Aorta (tissue), 5 donors: ENCODE measurements at regions not wholly inside any gene's neighbourhood (a gene's known extent, or its start where the extent isn't known, plus 50 kb on each side); places are given as distances from the start of the nearest gene placed in this dataset.
"Not testable (repeated sequence)": the region's sequence is repeated elsewhere in the genome, so short reads cannot be mapped to it uniquely, and the experiment has no call there.

Experiments
- ATAC-seq: fragments of 200-7000 bp; cut with Tn5 transposase; one replicate; pipeline ENCODE4 v1.9.1; 2022; ENCODE audit warnings: moderate library complexity; ENCODE audit not compliant: low FRiP score
- DNase-seq, 2 donors: peaks; one replicate each; pipeline ENCODE4 v3.0.0-alpha.2; 2020
- H3K27ac ChIP-seq, 2 donors: one replicate each; pipeline ENCODE4 v1.5.1; 2013; ENCODE audit warnings: low read length in 2 of 2, mild to moderate bottlenecking in 2 of 2, moderate library complexity in 2 of 2, control low read depth in 1 of 2, inconsistent platforms in 1 of 2, low read depth in 1 of 2
- H3K27me3 ChIP-seq, 2 donors: one replicate each; pipeline ENCODE4 v1.6.1; 2013; ENCODE audit warnings: control low read depth in 1 of 2, low read length in 1 of 2, mild to moderate bottlenecking in 1 of 2, moderate library complexity in 1 of 2; ENCODE audit not compliant: insufficient read depth in 2 of 2, control insufficient read depth in 1 of 2
- H3K36me3 ChIP-seq, 2 donors: one replicate each; pipeline ENCODE4 v1.6.1; 2013; ENCODE audit warnings: control low read depth in 1 of 2, low read length in 1 of 2, mild to moderate bottlenecking in 1 of 2; ENCODE audit not compliant: insufficient read depth in 2 of 2, control insufficient read depth in 1 of 2
- H3K4me1 ChIP-seq, 2 donors: one replicate each; pipeline ENCODE4 v1.6.1; 2013; ENCODE audit warnings: low read length in 2 of 2, control low read depth in 1 of 2, mild to moderate bottlenecking in 1 of 2, moderate library complexity in 1 of 2; ENCODE audit not compliant: insufficient read depth in 2 of 2, control insufficient read depth in 1 of 2
- H3K4me3 ChIP-seq, 2 donors: one replicate each; pipeline ENCODE4 v1.5.1; 2013; ENCODE audit warnings: low read length in 2 of 2, control low read depth in 1 of 2, mild to moderate bottlenecking in 1 of 2
- H3K9me3 ChIP-seq: one replicate; pipeline ENCODE4 v1.6.1; 2013; ENCODE audit warnings: mild to moderate bottlenecking, low read length; ENCODE audit not compliant: control insufficient read depth
- WGBS, 2 donors: extraction: QIAGEN DNeasy Blood & Tissue Kit; methylation state at CpG; one replicate each; pipeline ENCODE4 v1.1.7; 2013; 5-methylcytosine and 5-hydroxymethylcytosine counted together
- intact Hi-C, 2 donors: fragments of 100-400 bp; cut with DNase I; formaldehyde crosslinking; loops; one replicate each; pipeline versions ENCODE4 v1.14.2 to v1.15.0; 2022
- donor health status: healthy with polysubstance abuse.
- donor health status: Bipolar disorder and iron deficiency.
- donor health status: DM: no; HTN: no; CAD: no.
- donor health status: DM: no; HTN: no; CAD: no.
- donor health status: DM: yes; HTN: yes; CAD: no.

DNA sequence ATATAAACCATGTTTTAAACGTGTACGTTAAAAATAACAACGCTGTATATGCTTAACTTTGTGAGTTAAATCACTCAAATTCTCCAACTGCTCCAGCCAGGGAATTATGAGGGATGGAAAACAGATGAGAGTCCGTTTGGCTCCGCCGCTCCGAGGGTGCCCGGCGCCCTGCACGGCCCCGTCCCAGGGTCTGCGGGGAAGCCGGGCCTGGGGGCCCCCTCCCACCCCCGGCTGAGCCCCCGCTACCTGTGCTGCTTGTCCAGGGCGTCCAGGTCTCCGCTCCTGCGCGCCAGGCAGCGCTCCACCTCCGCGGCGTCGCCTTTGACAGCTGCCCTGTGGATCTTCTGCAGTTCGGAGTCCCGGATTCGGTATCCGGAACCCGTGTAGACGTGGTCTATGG is 415.5 kb downstream of the FOXD4L4 start:
- ATAC-seq, H3K4me3 ChIP-seq, H3K4me1 ChIP-seq: not testable (repeated sequence)

DNA sequence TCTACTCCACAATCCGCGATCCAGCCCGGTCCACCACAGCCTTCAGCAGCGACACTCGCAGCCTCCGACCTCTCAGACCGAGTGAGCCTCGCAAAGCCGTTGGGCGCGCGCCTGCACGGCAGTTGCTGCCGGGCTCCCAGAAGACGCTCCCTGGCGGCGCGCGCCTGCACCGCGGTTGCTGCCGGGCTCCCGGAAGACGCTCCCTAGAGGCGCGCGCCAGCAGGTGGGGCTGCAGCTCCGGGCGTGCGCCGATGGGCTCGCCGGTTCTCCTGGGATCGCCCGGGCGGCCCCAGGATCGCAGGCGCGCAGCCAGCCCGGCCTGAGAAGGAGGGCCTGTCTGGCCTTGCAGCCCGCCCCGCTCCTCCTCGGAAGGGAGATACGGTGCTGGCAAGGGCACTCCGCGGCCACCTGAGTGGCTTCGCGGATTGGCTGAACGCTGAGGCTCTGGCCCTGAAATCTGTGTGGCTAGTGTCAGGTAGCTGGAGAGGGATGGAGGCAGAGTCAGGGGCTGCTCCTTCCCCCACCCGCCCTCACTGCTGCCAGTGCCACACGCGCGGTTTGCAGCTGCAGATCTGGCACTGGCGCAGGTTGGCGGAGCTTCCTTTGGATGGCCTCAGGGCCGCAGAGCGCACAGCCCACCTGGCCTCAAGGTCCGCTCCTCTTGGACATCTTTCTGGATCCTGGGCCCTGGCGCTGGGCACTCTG is 416.2 kb downstream of the FOXD4L4 start:
- ATAC-seq: peak; percentile 68
- DNase-seq: peak in 1 of 2 donors; percentile 40
- H3K4me3 ChIP-seq, H3K27ac ChIP-seq, intact Hi-C loops, H3K9me3 ChIP-seq, H3K36me3 ChIP-seq, H3K27me3 ChIP-seq, H3K4me1 ChIP-seq: not testable (repeated sequence)
- WGBS, 2 donors: 1 to 8% methylated on average over 6 to 41 of the region's 59 CpGs

More for the DNA sequence above, 415.5 kb downstream of the FOXD4L4 start:
- intact Hi-C loops, H3K27me3 ChIP-seq, DNase-seq, H3K27ac ChIP-seq, H3K36me3 ChIP-seq, H3K9me3 ChIP-seq: not testable (repeated sequence)
- WGBS, 2 donors: 4% methylated on average over 16 of the region's 30 CpGs; no CpG with 5 or more reads in 1 of the 2 donors

- not testable (repeated sequence) for H3K4me3 ChIP-seq
- WGBS, 2 donors: 7 to 12% methylated on average over 6 to 33 of the region's 40 CpGs
Measured at GRCh38 chr9:66153971-66154691, 417.2 kb downstream of the FOXD4L4 start.

GRCh38 chr9:66182316-66182715 is 445.4 kb downstream of the FOXD4L4 start:
- H3K4me3 ChIP-seq, H3K27ac ChIP-seq, DNase-seq, H3K36me3 ChIP-seq, intact Hi-C loops, H3K9me3 ChIP-seq, H3K4me1 ChIP-seq, H3K27me3 ChIP-seq: not testable (repeated sequence)
- peak; percentile 50 for ATAC-seq
- WGBS, 2 donors: 81 to 84% methylated on average over 5 of the region's 7 CpGs

More at GRCh38 chr9:66153971-66154691, 417.2 kb downstream of the FOXD4L4 start:
- H3K27ac ChIP-seq, H3K9me3 ChIP-seq, H3K27me3 ChIP-seq, ATAC-seq, H3K4me1 ChIP-seq, H3K36me3 ChIP-seq, intact Hi-C loops: not testable (repeated sequence)
- peak in 1 of 2 donors; percentile 38 for DNase-seq

GRCh38 chr9:66183648-66184047 is 446.7 kb downstream of the FOXD4L4 start:
- H3K27me3 ChIP-seq, ATAC-seq, DNase-seq, H3K27ac ChIP-seq, H3K4me3 ChIP-seq, H3K9me3 ChIP-seq, H3K36me3 ChIP-seq, H3K4me1 ChIP-seq, intact Hi-C loops: not testable (repeated sequence)
- WGBS, 2 donors: 67 to 84% methylated on average over 2 of the region's 2 CpGs

DNA sequence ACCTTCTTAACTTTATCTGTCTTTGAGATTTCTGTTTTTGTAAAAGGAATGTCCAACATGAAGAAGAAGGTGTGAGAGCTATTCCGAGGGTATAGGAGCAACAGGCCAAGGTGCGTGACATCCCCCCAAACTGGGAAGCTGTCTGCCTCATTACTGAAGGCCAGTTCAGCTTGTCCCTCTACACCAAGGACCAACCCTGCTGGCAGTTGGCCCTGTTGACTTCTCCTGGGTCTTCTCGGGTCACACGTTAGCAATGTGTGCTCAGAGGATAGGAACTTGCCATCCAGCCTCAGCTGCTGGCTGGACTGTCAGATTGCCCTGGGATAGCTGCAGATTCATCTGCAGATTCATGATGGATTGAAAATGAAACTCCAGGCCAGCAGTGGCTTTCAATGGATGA is 460.3 kb downstream of the FOXD4L4 start:
- WGBS, 2 donors: 69 to 72% methylated on average over 2 of the region's 4 CpGs
- ATAC-seq, intact Hi-C loops, H3K9me3 ChIP-seq, H3K4me1 ChIP-seq, H3K36me3 ChIP-seq, H3K4me3 ChIP-seq, DNase-seq, H3K27me3 ChIP-seq, H3K27ac ChIP-seq: not testable (repeated sequence)

GRCh38 chr9:66198421-66198820 is 461.5 kb downstream of the FOXD4L4 start:
- DNase-seq (peak in 1 of 2 donors; percentile 62), ATAC-seq (peak; percentile 42)
- H3K27me3 ChIP-seq, H3K4me3 ChIP-seq, intact Hi-C loops, H3K9me3 ChIP-seq, H3K36me3 ChIP-seq, H3K4me1 ChIP-seq, H3K27ac ChIP-seq: not testable (repeated sequence)
- WGBS, 2 donors: 28 to 32% methylated on average over 12 to 18 of the region's 22 CpGs

GRCh38 chr9:66206617-66207016 is 469.7 kb downstream of the FOXD4L4 start:
- H3K9me3 ChIP-seq, H3K27me3 ChIP-seq, H3K4me3 ChIP-seq, H3K4me1 ChIP-seq, intact Hi-C loops, DNase-seq, ATAC-seq, H3K27ac ChIP-seq, H3K36me3 ChIP-seq: not testable (repeated sequence)
- no CpG with 5 or more reads among the region's 1 CpG for WGBS, 2 donors

DNA sequence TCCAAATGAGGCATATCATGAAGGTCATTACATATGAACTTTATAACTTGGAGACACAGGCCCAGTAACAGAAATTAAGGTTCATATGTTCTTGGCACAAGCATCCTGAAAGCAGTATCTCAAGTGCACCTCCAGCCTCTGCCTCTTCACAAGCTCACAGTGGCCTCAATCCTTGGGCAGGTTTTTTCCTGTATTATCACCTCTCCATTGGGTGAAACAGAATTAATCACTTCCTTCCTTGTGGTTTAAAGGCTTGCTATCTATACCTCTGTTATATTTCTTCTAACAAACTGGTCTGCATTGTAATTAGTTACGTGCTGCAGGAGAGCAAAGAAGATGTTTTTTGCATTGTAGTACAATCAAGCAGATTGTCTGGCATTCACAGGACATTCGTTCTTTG is 471.0 kb downstream of the FOXD4L4 start:
- DNase-seq, H3K27ac ChIP-seq, H3K4me3 ChIP-seq, H3K36me3 ChIP-seq, H3K9me3 ChIP-seq, intact Hi-C loops, ATAC-seq, H3K27me3 ChIP-seq, H3K4me1 ChIP-seq: not testable (repeated sequence)
- no CpG with 5 or more reads among the region's 2 CpGs for WGBS, 2 donors
